Suppressor macrophage treated with lipopolysaccharide for 4 hours (primary cell): ENCODE measurements at regions not wholly inside any gene's neighbourhood (a gene's known extent, or its start where the extent isn't known, plus 50 kb on each side); places are given as distances from the start of the nearest gene placed in this dataset.

Experiments
- DNase-seq: peaks from one replicate; pipeline ENCODE4 v3.0.0-alpha.2; 2020

GRCh38 chr1:17982197-17982596, 125.4 kb upstream of the IGSF21 start:
- DNase-seq, result no peak

- peak; percentile 59 for DNase-seq
Observed at GRCh38 chr1:17984583-17984982, 123.0 kb upstream of the IGSF21 start.

- no peak for DNase-seq
Observed at GRCh38 chr1:17986156-17986555, 121.4 kb upstream of the IGSF21 start.

DNA sequence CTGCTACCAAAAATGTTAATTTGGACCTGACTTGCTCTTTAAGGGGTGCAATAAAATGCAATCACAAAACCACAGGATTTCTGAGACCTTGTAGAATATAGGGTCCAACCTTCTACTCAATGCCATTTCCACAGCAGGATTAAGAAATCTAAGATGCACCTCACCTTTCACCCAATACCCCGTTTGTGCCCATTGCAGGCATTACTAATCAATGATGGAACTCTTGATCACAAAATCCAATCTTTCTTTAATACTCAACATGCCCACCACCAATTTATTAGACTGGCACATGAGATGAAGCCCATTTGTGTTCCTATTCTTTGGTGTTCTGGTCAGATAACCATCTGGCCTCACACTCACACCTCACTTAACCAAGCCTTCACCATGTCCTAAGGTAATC, 117.2 kb upstream of the IGSF21 start:
- DNase-seq, result no peak

- DNase-seq, result no peak
Observed at GRCh38 chr1:17991996-17992395, 115.6 kb upstream of the IGSF21 start.

DNA sequence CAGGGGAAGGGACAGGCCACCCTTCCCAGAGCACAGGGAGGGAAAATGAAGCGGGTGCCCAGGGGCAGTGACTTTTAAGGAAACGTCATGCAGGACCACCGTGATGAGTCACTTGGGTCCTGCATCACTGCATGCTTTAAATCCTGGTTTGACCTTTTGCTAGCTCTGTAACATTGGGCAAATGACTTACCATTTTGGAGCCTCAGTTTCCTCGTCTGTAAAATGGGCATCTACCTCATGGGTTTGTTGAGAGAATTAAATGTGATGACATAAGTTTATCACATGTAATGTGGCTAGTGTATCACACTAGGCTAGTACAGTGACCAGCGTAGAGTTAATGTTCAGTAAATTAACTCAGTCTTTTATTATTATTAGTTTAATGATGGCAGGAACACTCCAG, 114.8 kb upstream of the IGSF21 start:
- no peak for DNase-seq

DNA sequence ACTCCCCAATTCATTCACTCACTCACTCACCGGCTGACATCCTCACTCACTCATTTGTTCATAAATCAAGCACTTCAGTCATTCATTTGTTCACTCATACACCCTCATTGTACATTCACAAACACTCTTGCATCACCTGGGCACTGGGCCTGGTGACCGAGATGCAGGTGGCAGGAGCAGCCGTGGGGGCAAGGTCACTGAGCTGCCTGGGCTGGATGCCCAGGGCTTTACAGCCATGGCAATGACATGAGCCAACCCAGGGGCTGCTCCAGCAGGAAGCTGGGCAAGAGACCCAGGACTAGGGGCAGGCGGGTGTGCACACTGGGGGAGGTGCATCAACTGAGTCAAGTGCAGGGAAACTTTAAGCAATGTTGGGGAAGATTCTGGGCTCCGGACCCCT, 113.6 kb upstream of the IGSF21 start:
- no peak for DNase-seq

- no peak for DNase-seq
Observed at GRCh38 chr1:17995480-17995879, 112.1 kb upstream of the IGSF21 start.

DNA sequence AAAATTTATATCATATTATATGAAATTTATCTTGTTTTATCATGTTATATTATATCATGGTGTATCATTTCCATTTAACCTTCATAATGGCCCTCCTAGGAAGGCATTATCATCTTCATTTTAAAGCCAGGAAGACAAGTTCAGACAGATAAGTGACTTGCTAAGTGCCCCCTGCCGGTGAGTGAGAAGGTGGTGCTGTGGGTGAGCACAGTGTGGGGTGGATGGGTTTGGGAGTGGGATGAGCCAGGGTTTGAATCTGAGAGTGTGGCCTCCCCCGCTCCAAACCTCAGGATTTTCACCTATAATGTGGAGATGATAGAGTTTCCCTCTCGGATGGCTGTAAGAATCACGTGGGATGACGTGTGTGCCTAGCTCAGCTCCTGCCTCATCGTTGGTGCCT, 108.7 kb upstream of the IGSF21 start:
- no peak for DNase-seq

GRCh38 chr1:17999884-18000283, 107.7 kb upstream of the IGSF21 start:
- DNase-seq, result no peak

DNA sequence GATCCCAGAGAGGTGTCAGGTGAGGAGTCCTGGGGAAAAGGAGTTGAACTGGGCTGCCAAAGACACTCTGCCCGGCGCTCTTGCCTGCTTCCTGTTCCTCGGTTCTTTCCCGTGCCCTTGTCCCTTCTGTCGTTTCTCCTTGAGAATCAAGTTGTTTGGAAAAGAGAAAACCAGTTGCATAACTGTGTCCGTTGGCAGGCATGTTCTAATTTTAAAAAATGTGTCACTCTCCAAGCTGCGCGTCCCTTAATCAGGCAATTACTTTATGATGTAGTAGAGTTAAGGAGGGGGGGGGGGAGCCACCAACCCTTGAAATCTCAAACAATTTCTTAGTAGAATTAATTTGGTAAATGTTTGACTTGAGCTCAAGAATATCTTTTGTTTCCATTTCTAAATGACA, 105.9 kb upstream of the IGSF21 start:
- DNase-seq, result no peak

- DNase-seq, result no peak
Observed at GRCh38 chr1:18004278-18004677, 103.3 kb upstream of the IGSF21 start.

DNA sequence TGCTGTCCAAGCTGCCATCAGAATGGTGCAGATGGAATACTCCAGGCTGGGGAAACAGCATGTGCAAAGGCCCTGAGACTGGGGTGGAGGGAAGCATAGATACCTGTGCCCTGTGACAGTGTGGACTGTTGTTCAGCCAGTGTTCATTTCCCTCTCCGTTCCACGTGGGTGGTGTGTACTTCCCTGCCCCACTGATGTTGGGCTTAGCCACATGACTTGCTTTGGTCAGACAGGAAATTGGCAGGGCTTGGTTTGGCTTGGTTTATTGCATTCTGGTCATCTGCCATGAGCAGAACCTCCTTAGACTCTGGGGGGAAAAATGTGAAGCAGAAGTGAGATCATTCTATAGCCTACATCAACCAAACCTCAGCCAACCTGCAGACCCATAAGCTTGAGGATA, 102.4 kb upstream of the IGSF21 start:
- peak; percentile 5 for DNase-seq

- DNase-seq, result no peak
Observed at GRCh38 chr1:18007391-18008041, 100.1 kb upstream of the IGSF21 start.

- no peak for DNase-seq
Observed at GRCh38 chr1:18008081-18008480, 99.5 kb upstream of the IGSF21 start.

DNA sequence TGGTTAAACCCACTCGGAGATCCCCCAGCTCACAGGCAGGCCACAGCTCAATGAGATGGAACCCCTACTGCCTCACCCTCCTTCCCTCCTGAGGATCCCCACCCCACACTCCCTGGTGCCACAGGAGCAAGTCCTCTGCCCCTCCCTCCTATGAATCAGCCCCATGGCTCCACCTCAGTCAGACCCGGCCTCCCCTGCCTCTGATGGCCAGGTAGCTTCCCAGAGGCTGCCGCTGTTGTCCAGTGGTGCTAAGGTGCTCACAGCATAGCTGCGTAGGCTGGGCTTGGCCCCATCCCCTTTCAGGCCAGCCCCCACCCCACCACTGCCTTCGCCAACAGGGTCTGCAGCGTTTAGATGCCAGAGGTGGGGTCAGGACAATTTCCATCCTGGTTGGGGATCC, 98.5 kb upstream of the IGSF21 start:
- DNase-seq, result no peak

DNA sequence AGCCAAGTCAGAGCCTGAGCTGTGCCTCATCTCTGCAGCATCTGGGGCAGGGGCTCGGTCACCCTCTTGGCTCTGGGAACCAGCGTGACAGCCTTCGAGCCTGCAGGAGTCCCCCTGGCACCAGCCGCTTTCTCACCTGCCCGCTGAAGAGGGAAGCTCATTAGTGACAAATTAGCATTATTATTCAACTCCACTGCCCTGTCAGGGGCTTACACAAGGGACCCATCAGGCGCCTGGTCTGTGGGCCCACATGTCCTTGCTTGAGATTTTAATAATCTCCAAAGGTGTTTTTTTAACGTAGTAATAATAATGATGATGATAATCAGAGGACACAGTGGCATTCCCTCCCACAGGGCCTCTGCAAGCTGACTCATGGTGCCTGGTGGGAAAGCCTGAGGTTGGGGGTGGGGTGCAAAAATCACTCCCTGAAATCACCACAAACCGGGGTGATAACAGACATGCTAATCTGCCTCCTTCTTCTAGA, 98.1 kb upstream of the IGSF21 start:
- DNase-seq, result no peak

- no peak for DNase-seq
Observed at GRCh38 chr1:18010408-18010807, 97.2 kb upstream of the IGSF21 start.

GRCh38 chr1:18010945-18011344, 96.7 kb upstream of the IGSF21 start:
- DNase-seq, result no peak

- DNase-seq, result no peak
Observed at GRCh38 chr1:18011703-18012102, 95.9 kb upstream of the IGSF21 start.

GRCh38 chr1:18012686-18013085, 94.9 kb upstream of the IGSF21 start:
- no peak for DNase-seq

- no peak for DNase-seq
Observed at GRCh38 chr1:18013216-18013615, 94.4 kb upstream of the IGSF21 start.

DNA sequence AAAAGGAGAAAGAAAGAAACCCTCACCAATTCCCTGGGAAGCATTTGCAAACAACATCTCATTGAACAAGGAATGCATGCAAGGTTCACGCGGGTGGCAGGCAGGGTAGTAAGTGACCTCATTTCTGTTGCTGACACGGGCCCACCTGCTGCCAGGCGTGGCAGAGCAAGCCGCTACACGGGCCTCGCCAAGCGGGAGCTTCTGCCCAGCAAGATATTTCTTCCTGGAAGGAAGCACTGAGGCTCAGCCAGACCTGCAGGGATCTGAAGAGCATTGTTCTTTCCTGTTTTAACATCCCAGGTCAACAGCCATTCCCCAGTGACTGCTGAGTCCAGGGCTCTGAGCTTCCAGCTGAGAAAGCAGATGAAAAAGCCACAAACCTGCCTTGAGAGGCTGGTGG, 91.9 kb upstream of the IGSF21 start:
- no peak for DNase-seq

- DNase-seq, result no peak
Observed at GRCh38 chr1:18018366-18018765, 89.2 kb upstream of the IGSF21 start.

GRCh38 chr1:18020021-18020817, 87.4 kb upstream of the IGSF21 start:
- DNase-seq, result no peak
